SK-N-SH (cell line): ENCODE measurements at regions not wholly inside any gene's neighbourhood (a gene's known extent, or its start where the extent isn't known, plus 50 kb on each side); places are given as distances from the start of the nearest gene placed in this dataset.

Experiments
- CTCF ChIA-PET: fragments of 300-600, 350-600 bp; formaldehyde crosslinking; extraction: SDS; loops from one replicate; lab custom pipeline; 2021; lab: Yijun Ruan, JAX
- POLR2A ChIA-PET: fragments of 350-600 bp; sonication (Branson Sonifier 250); formaldehyde crosslinking; extraction: SDS; loops from one replicate; lab custom pipeline; 2020; ENCODE audit warnings: antibody characterized with exemption, inconsistent platforms; lab: Yijun Ruan, JAX
- DNase-seq: peaks from one replicate; pipeline ENCODE4 v3.0.0; 2012
- H2AFZ ChIP-seq: fragments of 200-600 bp; sonication (generic); 2 replicates; pipeline ENCODE4 v1.8.1; 2016; ENCODE audit warnings: antibody characterized with exemption, mild to moderate bottlenecking, low read depth
- H3F3A ChIP-seq: fragments of 200-600 bp; sonication (generic); replicated peaks from 2 replicates; pipeline ENCODE3; 2016; ENCODE audit warnings: antibody characterized with exemption, mild to moderate bottlenecking; ENCODE audit not compliant: insufficient read depth
- H3K27ac ChIP-seq, 2 experiments: fragments of 200-500 bp in 1 of 2; fragments of 200-600 bp in 1 of 2; sonication (Bioruptor generic) in 1 of 2; sonication (generic), shearing (Covaris generic) in 1 of 2; 2 replicates each; pipeline versions ENCODE4 v1.5.1 to v1.6.1; 2014 to 2016; ENCODE audit warnings: low read depth in 2 of 2, inconsistent platforms in 1 of 2, low read length in 1 of 2, mild to moderate bottlenecking in 1 of 2, mixed read lengths in 1 of 2
- H3K27me3 ChIP-seq: fragments of 200-600 bp; sonication (generic), shearing (Covaris generic); 2 replicates; pipeline ENCODE4 v1.6.1; 2016; ENCODE audit warnings: mixed run types; ENCODE audit not compliant: insufficient read depth
- H3K36me3 ChIP-seq, 2 experiments: fragments of 200-500 bp in 1 of 2; fragments of 200-600 bp in 1 of 2; sonication (Bioruptor generic) in 1 of 2; sonication (generic) in 1 of 2; replicated peaks in 1 of 2; 2 replicates each; pipeline versions ENCODE3 to v1.5.1; 2014 to 2016; ENCODE audit warnings: low read length in 1 of 2, mild to moderate bottlenecking in 1 of 2; ENCODE audit not compliant: insufficient read depth in 2 of 2, control insufficient read depth in 1 of 2
- H3K4me1 ChIP-seq, 2 experiments: fragments of 200-500 bp in 1 of 2; fragments of 200-600 bp in 1 of 2; sonication (Bioruptor generic) in 1 of 2; sonication (generic), shearing (Covaris generic) in 1 of 2; 2 replicates each; pipeline versions ENCODE4 v1.5.1 to v1.6.1; 2014 to 2016; ENCODE audit warnings: low read depth in 1 of 2, low read length in 1 of 2, mixed run types in 1 of 2; ENCODE audit not compliant: insufficient read depth in 2 of 2, control insufficient read depth in 1 of 2
- H3K4me2 ChIP-seq: fragments of 200-600 bp; sonication (generic), shearing (Covaris generic); 2 replicates; pipeline ENCODE4 v1.6.1; 2017; ENCODE audit warnings: mixed run types
- H3K4me3 ChIP-seq, 2 experiments: fragments of 200-500 bp in 1 of 2; fragments of 200-600 bp in 1 of 2; sonication (Bioruptor generic) in 1 of 2; sonication (generic), shearing (Covaris generic) in 1 of 2; 2 replicates each; pipeline versions ENCODE4 v1.5.1 to v1.8.1; 2014 to 2016; ENCODE audit warnings: low read depth in 2 of 2, inconsistent platforms in 1 of 2, low read length in 1 of 2, mild to moderate bottlenecking in 1 of 2, mixed read lengths in 1 of 2, moderate library complexity in 1 of 2
- H3K79me2 ChIP-seq: fragments of 200-600 bp; sonication (generic); 2 replicates; pipeline ENCODE4 v1.8.1; 2017; ENCODE audit warnings: mild to moderate bottlenecking; ENCODE audit not compliant: insufficient read depth
- H3K9ac ChIP-seq: fragments of 200-600 bp; sonication (generic); 2 replicates; pipeline ENCODE4 v1.6.1; 2017; ENCODE audit warnings: mixed run types
- H3K9me2 ChIP-seq: fragments of 200-600 bp; sonication (generic); 2 replicates; pipeline ENCODE4 v1.6.1; 2017; ENCODE audit warnings: mixed run types
- H3K9me3 ChIP-seq: fragments of 200-600 bp; sonication (generic); 2 replicates; pipeline ENCODE4 v1.6.1; 2017; ENCODE audit warnings: mixed run types, mild to moderate bottlenecking, moderate library complexity
- H4K20me1 ChIP-seq: fragments of 200-600 bp; sonication (generic); 2 replicates; pipeline ENCODE4 v1.6.1; 2017; ENCODE audit warnings: mild to moderate bottlenecking, mixed run types; ENCODE audit not compliant: insufficient read depth
- EP300 ChIP-seq, 2 experiments: IDR thresholded peaks; 2 replicates each; pipeline versions ENCODE4 v1.4.0 to v1.6.1; 2012; ENCODE audit warnings: borderline replicate concordance in 1 of 2, low read depth in 1 of 2, low read length in 1 of 2
- MEF2A ChIP-seq: IDR thresholded peaks from 2 replicates; pipeline ENCODE4 v1.4.0; 2012; ENCODE audit warnings: low read depth, borderline replicate concordance
- MXI1 ChIP-seq: IDR thresholded peaks from 2 replicates; pipeline ENCODE4 v1.6.1; 2012; ENCODE audit warnings: mild to moderate bottlenecking, low read depth, low read length, improper control_type of control experiment
- NFIC ChIP-seq: IDR thresholded peaks from 2 replicates; pipeline ENCODE4 v1.4.0; 2012; ENCODE audit warnings: borderline replicate concordance
- NRF1 ChIP-seq: IDR thresholded peaks from 2 replicates; pipeline ENCODE4 v1.6.1; 2012; ENCODE audit warnings: low read depth, mild to moderate bottlenecking, low read length
- RCOR1 ChIP-seq: fragments of 150-350 bp; IDR thresholded peaks from 2 replicates; pipeline ENCODE4 v1.6.1; 2017; ENCODE audit warnings: antibody characterized with exemption, low read length
- RXRA ChIP-seq: IDR thresholded peaks from 2 replicates; pipeline ENCODE4 v1.4.0; 2012; ENCODE audit warnings: low read depth, mild to moderate bottlenecking, borderline replicate concordance
- TCF12 ChIP-seq: IDR thresholded peaks from 2 replicates; pipeline ENCODE4 v1.4.0; 2012
- USF2 ChIP-seq: fragments of 150-350 bp; IDR thresholded peaks from 2 replicates; pipeline ENCODE4 v1.6.1; 2017; ENCODE audit warnings: antibody characterized with exemption, low read length, low read depth, borderline replicate concordance
- YY1 ChIP-seq: IDR thresholded peaks from 2 replicates; pipeline ENCODE4 v1.4.0; 2012; ENCODE audit warnings: low read depth, mild to moderate bottlenecking
- WGBS: methylation state at CpG from one replicate; pipeline ENCODE4 v1.1.6; 2017; ENCODE audit warnings: low lambda C conversion rate; 5-methylcytosine and 5-hydroxymethylcytosine counted together
- TF ChIP-seq, protein P1 (sequence below): IDR thresholded peaks from 2 replicates; pipeline ENCODE4 v1.4.0; 2012; ENCODE audit warnings: low read depth, borderline replicate concordance
- TF ChIP-seq, protein P2 (sequence below): fragments of 200-600 bp; sonication (generic); IDR thresholded peaks from 2 replicates; pipeline ENCODE4 v1.6.1; 2017; ENCODE audit warnings: antibody characterized with exemption, mild to moderate bottlenecking, moderate library complexity
- TF ChIP-seq, protein P3 (sequence below): fragments of 150-350 bp; IDR thresholded peaks from 2 replicates; pipeline ENCODE4 v1.6.1; 2016; ENCODE audit warnings: mild to moderate bottlenecking, low read depth, low read length

DNA sequence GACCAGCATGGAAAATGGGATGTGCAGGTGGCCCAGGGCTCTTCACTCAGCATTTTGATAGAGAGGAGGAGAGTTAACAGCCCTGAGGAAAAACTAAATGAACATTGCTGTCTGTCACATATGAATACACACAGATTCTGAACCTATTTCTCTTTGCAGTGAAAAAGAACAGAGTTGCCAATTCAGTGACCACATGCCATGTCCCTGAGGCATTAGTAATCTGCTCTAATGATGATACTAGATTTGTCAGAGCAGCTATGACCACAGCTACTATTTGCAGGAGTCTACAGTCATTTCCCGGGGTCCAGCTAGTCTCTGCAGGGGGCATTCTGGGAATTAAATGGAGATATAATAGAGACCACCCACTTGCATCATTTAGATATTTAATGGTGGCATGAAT is 267.6 kb downstream of the TMX3 start:
- TF ChIP-seq, protein P1, sequence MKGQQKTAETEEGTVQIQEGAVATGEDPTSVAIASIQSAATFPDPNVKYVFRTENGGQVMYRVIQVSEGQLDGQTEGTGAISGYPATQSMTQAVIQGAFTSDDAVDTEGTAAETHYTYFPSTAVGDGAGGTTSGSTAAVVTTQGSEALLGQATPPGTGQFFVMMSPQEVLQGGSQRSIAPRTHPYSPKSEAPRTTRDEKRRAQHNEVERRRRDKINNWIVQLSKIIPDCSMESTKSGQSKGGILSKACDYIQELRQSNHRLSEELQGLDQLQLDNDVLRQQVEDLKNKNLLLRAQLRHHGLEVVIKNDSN: no peak
- TF ChIP-seq TCF12: 0 out of 2 replicates have a peak, but pooled peaks have one; percentile 21
- TF ChIP-seq NFIC: no peak
- peak in 1 of 2 experiments; percentile 36; a peak in 1 of 4 replicates for TF ChIP-seq EP300 (IDR thresholded peaks at IDR 0.05; ENCODE audit: borderline replicate concordance in 1 of 2, low read depth in 1 of 2, low read length in 1 of 2)
- TF ChIP-seq MXI1: peak; percentile 31; the same call in 1 of the 2 replicates
- TF ChIP-seq, protein P2, sequence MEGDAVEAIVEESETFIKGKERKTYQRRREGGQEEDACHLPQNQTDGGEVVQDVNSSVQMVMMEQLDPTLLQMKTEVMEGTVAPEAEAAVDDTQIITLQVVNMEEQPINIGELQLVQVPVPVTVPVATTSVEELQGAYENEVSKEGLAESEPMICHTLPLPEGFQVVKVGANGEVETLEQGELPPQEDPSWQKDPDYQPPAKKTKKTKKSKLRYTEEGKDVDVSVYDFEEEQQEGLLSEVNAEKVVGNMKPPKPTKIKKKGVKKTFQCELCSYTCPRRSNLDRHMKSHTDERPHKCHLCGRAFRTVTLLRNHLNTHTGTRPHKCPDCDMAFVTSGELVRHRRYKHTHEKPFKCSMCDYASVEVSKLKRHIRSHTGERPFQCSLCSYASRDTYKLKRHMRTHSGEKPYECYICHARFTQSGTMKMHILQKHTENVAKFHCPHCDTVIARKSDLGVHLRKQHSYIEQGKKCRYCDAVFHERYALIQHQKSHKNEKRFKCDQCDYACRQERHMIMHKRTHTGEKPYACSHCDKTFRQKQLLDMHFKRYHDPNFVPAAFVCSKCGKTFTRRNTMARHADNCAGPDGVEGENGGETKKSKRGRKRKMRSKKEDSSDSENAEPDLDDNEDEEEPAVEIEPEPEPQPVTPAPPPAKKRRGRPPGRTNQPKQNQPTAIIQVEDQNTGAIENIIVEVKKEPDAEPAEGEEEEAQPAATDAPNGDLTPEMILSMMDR: no peak
- ChIA-PET POLR2A (interaction anchor here (0.6 kb wide), 1 partner anchor 223 kb away, joined by 3 read pairs; no protein-coding TSS in a partner anchor), CTCF (no interaction called here)
- no peaks in the 10 kb centered on the region for H3K27me3 ChIP-seq
- H3K79me2 ChIP-seq: no peaks in the 10 kb centered on the region
- peak; percentile 21 for DNase-seq
- no peaks in the 10 kb centered on the region for H3K9me3 ChIP-seq
- peaks cover 0 to 3% of the 10 kb centered on the region in 2 experiments; a peak in 2 of 4 replicates for H3K4me1 ChIP-seq
- no peak overlapping the region for H3K4me3 ChIP-seq
- H3K27ac ChIP-seq: no peak overlapping the region
- H2AFZ ChIP-seq: no peak overlapping the region
- H4K20me1 ChIP-seq: no peaks in the 10 kb centered on the region
- H3K4me2 ChIP-seq: no peak overlapping the region
- no peaks in the 10 kb centered on the region for H3K36me3 ChIP-seq
- no peak overlapping the region for H3K9ac ChIP-seq
- WGBS: 50% methylated on average over 1 of the region's 1 CpG
- no peaks in the 10 kb centered on the region for H3K9me2 ChIP-seq
- no peaks in the 10 kb centered on the region for H3F3A ChIP-seq

- H3K4me2 ChIP-seq: no peak overlapping the region
- H3K27me3 ChIP-seq: no peaks in the 10 kb centered on the region
- H2AFZ ChIP-seq: no peak overlapping the region
- H4K20me1 ChIP-seq: no peaks in the 10 kb centered on the region
- H3K9ac ChIP-seq: no peak overlapping the region
- H3K9me2 ChIP-seq: no peaks in the 10 kb centered on the region
- H3F3A ChIP-seq: no peaks in the 10 kb centered on the region
- ChIA-PET CTCF (no interaction called here), POLR2A (no interaction called here)
- peaks cover 0 to 3% of the 10 kb centered on the region in 2 experiments; a peak in 2 of 4 replicates for H3K4me1 ChIP-seq
- H3K27ac ChIP-seq: no peak overlapping the region
- no peak overlapping the region for H3K4me3 ChIP-seq
- 70% methylated on average over 6 of the region's 6 CpGs for WGBS
- DNase-seq: no peak
- no peaks in the 10 kb centered on the region for H3K9me3 ChIP-seq
- TF ChIP-seq RXRA (no peak), NRF1 (no peak), MEF2A (no peak), RCOR1 (no peak), YY1 (no peak), EP300 (IDR thresholded peaks at IDR 0.05; ENCODE audit: borderline replicate concordance in 1 of 2, low read depth in 1 of 2, low read length in 1 of 2) (no peak), USF2 (no peak)
- TF ChIP-seq, protein P3, sequence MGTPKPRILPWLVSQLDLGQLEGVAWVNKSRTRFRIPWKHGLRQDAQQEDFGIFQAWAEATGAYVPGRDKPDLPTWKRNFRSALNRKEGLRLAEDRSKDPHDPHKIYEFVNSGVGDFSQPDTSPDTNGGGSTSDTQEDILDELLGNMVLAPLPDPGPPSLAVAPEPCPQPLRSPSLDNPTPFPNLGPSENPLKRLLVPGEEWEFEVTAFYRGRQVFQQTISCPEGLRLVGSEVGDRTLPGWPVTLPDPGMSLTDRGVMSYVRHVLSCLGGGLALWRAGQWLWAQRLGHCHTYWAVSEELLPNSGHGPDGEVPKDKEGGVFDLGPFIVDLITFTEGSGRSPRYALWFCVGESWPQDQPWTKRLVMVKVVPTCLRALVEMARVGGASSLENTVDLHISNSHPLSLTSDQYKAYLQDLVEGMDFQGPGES: no peak
- H3K79me2 ChIP-seq: no peaks in the 10 kb centered on the region
- no peaks in the 10 kb centered on the region for H3K36me3 ChIP-seq
Observed at GRCh38 chr18:68445668-68446426, 269.1 kb downstream of the TMX3 start.
